OCI-LY1 (cell line): ENCODE measurements at regions not wholly inside any gene's neighbourhood (a gene's known extent, or its start where the extent isn't known, plus 50 kb on each side); places are given as distances from the start of the nearest gene placed in this dataset.

Source experiments
- H2AFZ ChIP-seq: fragments of 200-600 bp; sonication (generic), shearing (Covaris generic); 2 replicates; pipeline ENCODE4 v1.6.0; 2014; ENCODE audit warnings: antibody characterized with exemption, mild to moderate bottlenecking, low read length
- H3F3A ChIP-seq: fragments of 200-600 bp; sonication (generic), shearing (Covaris generic); 2 replicates; pipeline ENCODE4 v1.6.0; 2014; ENCODE audit warnings: mild to moderate bottlenecking, antibody characterized with exemption, low read length, moderate library complexity; ENCODE audit not compliant: insufficient read depth
- H3K27ac ChIP-seq: fragments of 200-600 bp; sonication (generic); 2 replicates; pipeline ENCODE4 v1.5.1; 2014; ENCODE audit warnings: low read length, mixed run types, mild to moderate bottlenecking, low read depth; ENCODE audit not compliant: poor library complexity, severe bottlenecking
- H3K27me3 ChIP-seq: fragments of 200-600 bp; sonication (generic); 2 replicates; pipeline ENCODE4 v1.6.0; 2014; ENCODE audit warnings: antibody characterized with exemption, mild to moderate bottlenecking, low read length, moderate library complexity; ENCODE audit not compliant: insufficient read depth
- H3K36me3 ChIP-seq: fragments of 200-600 bp; sonication (generic); 2 replicates; pipeline ENCODE4 v1.6.1; 2014; ENCODE audit warnings: mild to moderate bottlenecking, antibody characterized with exemption, low read length, moderate library complexity, mixed read lengths; ENCODE audit not compliant: insufficient read depth
- H3K4me1 ChIP-seq: fragments of 200-600 bp; sonication (generic); 2 replicates; pipeline ENCODE4 v1.5.1; 2014; ENCODE audit warnings: mild to moderate bottlenecking, low read length, moderate library complexity; ENCODE audit not compliant: insufficient read depth, severe bottlenecking
- H3K4me2 ChIP-seq: fragments of 200-600 bp; sonication (generic), shearing (Covaris generic); 2 replicates; pipeline ENCODE4 v1.6.1; 2014; ENCODE audit warnings: low read length
- H3K4me3 ChIP-seq: fragments of 200-600 bp; sonication (generic); 2 replicates; pipeline ENCODE4 v1.5.1; 2014; ENCODE audit warnings: low read length, low read depth, mild to moderate bottlenecking, mixed read lengths; ENCODE audit not compliant: poor library complexity, severe bottlenecking
- H3K79me2 ChIP-seq: fragments of 200-600 bp; shearing (Covaris generic); 2 replicates; pipeline ENCODE4 v1.6.1; 2016; ENCODE audit warnings: mixed run types, low read length, mixed read lengths; ENCODE audit not compliant: insufficient read depth
- H3K9ac ChIP-seq: fragments of 200-600 bp; sonication (generic), shearing (Covaris generic); 2 replicates; pipeline ENCODE4 v1.6.1; 2014; ENCODE audit warnings: mild to moderate bottlenecking, low read length, mixed read lengths
- H3K9me2 ChIP-seq: fragments of 200-600 bp; sonication (generic), shearing (Covaris generic); 2 replicates; pipeline ENCODE4 v1.6.1; 2014; ENCODE audit warnings: low read depth, mild to moderate bottlenecking, low read length, mixed read lengths
- H3K9me3 ChIP-seq: fragments of 200-600 bp; shearing (Covaris generic); 2 replicates; pipeline ENCODE4 v1.6.1; 2014; ENCODE audit warnings: low read length, mixed read lengths
- H4K20me1 ChIP-seq: fragments of 200-600 bp; sonication (generic), shearing (Covaris generic); 2 replicates; pipeline ENCODE4 v1.6.0; 2016; ENCODE audit warnings: mild to moderate bottlenecking, low read length; ENCODE audit not compliant: insufficient read depth
- EZH2 ChIP-seq: fragments of 200-600 bp; sonication (generic), shearing (Covaris generic); IDR thresholded peaks from 2 replicates; pipeline ENCODE4 v1.8.0; 2017; ENCODE audit warnings: borderline replicate concordance, mixed run types, mild to moderate bottlenecking, antibody characterized with exemption, low read length, moderate library complexity, mixed read lengths
- TF ChIP-seq, protein P1 (sequence below): fragments of 200-600 bp; sonication (generic), shearing (Covaris generic); IDR thresholded peaks from 2 replicates; pipeline ENCODE4 v1.5.1; 2017; ENCODE audit warnings: mild to moderate bottlenecking, antibody characterized with exemption, low read length, moderate library complexity, mixed read lengths

DNA sequence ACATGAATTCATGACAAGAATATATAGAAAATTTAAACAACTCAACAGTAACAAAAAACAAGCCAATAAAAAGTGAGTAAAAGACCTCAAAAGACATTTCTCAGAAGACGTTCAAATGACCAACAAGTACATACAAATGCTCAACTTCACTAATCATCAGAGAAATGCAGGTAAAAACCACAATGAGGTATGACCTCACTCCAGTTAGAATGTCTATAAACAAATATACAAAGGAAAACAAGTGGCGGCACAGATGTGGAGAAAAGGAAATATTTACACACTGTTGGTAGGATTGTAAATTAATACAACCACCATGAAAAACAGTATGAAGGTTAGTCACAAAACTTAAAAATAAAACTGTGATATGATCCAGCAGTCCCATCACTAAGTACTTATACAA, 1033.1 kb downstream of the RAPGEF2 start:
- no peak overlapping the region for H3K27ac ChIP-seq
- no peaks in the 10 kb centered on the region for H3K36me3 ChIP-seq
- no peak overlapping the region for H2AFZ ChIP-seq
- H4K20me1 ChIP-seq, result no peaks in the 10 kb centered on the region
- H3K9ac ChIP-seq, result no peak overlapping the region
- H3K4me3 ChIP-seq, result no peak overlapping the region
- no peaks in the 10 kb centered on the region for H3F3A ChIP-seq
- H3K4me1 ChIP-seq, result no peaks in the 10 kb centered on the region
- no peak overlapping the region for H3K4me2 ChIP-seq
- no peaks in the 10 kb centered on the region for H3K9me3 ChIP-seq
- no peak for TF ChIP-seq EZH2
- TF ChIP-seq, protein P1, sequence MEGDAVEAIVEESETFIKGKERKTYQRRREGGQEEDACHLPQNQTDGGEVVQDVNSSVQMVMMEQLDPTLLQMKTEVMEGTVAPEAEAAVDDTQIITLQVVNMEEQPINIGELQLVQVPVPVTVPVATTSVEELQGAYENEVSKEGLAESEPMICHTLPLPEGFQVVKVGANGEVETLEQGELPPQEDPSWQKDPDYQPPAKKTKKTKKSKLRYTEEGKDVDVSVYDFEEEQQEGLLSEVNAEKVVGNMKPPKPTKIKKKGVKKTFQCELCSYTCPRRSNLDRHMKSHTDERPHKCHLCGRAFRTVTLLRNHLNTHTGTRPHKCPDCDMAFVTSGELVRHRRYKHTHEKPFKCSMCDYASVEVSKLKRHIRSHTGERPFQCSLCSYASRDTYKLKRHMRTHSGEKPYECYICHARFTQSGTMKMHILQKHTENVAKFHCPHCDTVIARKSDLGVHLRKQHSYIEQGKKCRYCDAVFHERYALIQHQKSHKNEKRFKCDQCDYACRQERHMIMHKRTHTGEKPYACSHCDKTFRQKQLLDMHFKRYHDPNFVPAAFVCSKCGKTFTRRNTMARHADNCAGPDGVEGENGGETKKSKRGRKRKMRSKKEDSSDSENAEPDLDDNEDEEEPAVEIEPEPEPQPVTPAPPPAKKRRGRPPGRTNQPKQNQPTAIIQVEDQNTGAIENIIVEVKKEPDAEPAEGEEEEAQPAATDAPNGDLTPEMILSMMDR, result no peak
- no peaks in the 10 kb centered on the region for H3K79me2 ChIP-seq
- H3K9me2 ChIP-seq, result no peaks in the 10 kb centered on the region
- H3K27me3 ChIP-seq, result no peaks in the 10 kb centered on the region

DNA sequence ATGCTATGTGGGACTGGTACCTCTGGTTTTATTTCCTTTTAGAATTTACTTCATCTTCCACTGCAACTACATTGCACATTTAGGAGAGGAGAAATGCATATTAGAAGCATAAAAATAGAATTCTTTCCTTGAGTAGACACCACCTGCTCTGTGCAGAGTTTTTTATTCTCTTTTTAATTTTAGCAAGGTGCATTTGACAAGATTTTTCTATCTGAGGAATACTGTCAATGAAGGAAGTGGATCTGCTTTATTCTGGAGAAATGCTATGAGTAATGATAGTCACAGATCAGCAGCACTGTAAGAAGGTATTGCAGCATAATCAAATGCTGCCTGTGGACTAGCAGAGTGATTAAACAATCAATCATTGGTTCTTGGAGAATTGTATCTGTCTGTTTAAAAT, 1038.3 kb downstream of the RAPGEF2 start:
- Histone ChIP-seq H3K79me2 (no peaks in the 10 kb centered on the region), H2AFZ (no peak overlapping the region), H4K20me1 (no peaks in the 10 kb centered on the region), H3K27me3 (no peaks in the 10 kb centered on the region), H3K4me1 (no peaks in the 10 kb centered on the region), H3K4me2 (no peak overlapping the region), H3K36me3 (no peaks in the 10 kb centered on the region), H3F3A (no peaks in the 10 kb centered on the region), H3K27ac (no peak overlapping the region), H3K9ac (no peak overlapping the region), H3K4me3 (no peak overlapping the region), H3K9me3 (no peaks in the 10 kb centered on the region), H3K9me2 (no peaks in the 10 kb centered on the region)
- TF ChIP-seq, protein P1, result no peak

DNA sequence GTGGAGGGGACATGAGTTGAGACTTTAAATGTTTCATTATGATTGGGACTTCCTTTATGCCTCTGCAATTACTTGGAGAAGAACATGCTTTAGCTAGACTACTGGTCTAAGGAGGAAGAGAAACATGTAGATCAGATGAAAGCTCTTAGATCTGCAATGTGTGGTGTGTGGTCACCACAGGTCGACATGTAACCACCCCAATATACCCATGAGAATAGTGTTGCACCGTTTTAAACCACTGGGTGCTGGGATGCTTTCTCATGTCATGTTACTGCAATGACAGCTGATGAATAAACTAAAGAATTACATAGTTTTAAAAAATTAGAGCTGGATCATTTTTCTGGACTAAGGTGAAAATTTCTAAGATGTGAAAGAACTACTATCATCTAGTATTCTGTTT, 1039.7 kb downstream of the RAPGEF2 start:
- Histone ChIP-seq H3K36me3 (no peaks in the 10 kb centered on the region), H3F3A (no peaks in the 10 kb centered on the region), H3K9ac (no peak overlapping the region), H3K79me2 (no peaks in the 10 kb centered on the region), H3K4me2 (no peak overlapping the region), H3K27me3 (no peaks in the 10 kb centered on the region), H3K9me3 (no peaks in the 10 kb centered on the region), H2AFZ (no peak overlapping the region), H3K9me2 (no peaks in the 10 kb centered on the region), H4K20me1 (no peaks in the 10 kb centered on the region), H3K4me3 (no peak overlapping the region), H3K4me1 (no peaks in the 10 kb centered on the region), H3K27ac (no peak overlapping the region)
- no peak for TF ChIP-seq EZH2
- TF ChIP-seq, protein P1, result no peak
